CD14-positive monocyte (primary cell): ENCODE measurements at regions not wholly inside any gene's neighbourhood (a gene's known extent, or its start where the extent isn't known, plus 50 kb on each side); places are given as distances from the start of the nearest gene placed in this dataset.
A peak's percentile ranks its signal among the peaks of the same experiment; 100 is the strongest.

Source experiments
- DNase-seq, 3 donors: peaks; one replicate each; pipeline ENCODE4 v3.0.0-alpha.2; 2011 to 2022
- H2AFZ ChIP-seq: 2 replicates; pipeline ENCODE4 v1.6.0; 2012; ENCODE audit warnings: mild to moderate bottlenecking, low read depth, low read length, inconsistent platforms; ENCODE audit not compliant: insufficient read depth, poor library complexity, severe bottlenecking
- H3K27ac ChIP-seq, 2 donors: 1 replicate in 1 of 2; 2 replicates in 1 of 2; pipeline ENCODE4 v1.5.1; 2012 to 2013; ENCODE audit warnings: low read length in 2 of 2, control low read depth in 1 of 2, inconsistent platforms in 1 of 2, low read depth in 1 of 2, mild to moderate bottlenecking in 1 of 2
- H3K27me3 ChIP-seq, 2 donors: one replicate each; pipeline versions ENCODE4 v1.6.0 to v1.6.1; 2011 to 2013; ENCODE audit warnings: low read length in 2 of 2; ENCODE audit not compliant: control insufficient read depth in 2 of 2, insufficient read depth in 2 of 2
- H3K36me3 ChIP-seq, 2 donors: replicated peaks in 1 of 2; 1 replicate in 1 of 2; 2 replicates in 1 of 2; pipeline versions ENCODE4 v1.5.1 to v1.6.1; 2012 to 2013; ENCODE audit warnings: low read length in 2 of 2, control low read depth in 1 of 2, inconsistent platforms in 1 of 2, mild to moderate bottlenecking in 1 of 2; ENCODE audit not compliant: insufficient read depth in 2 of 2, control insufficient read depth in 1 of 2
- H3K4me1 ChIP-seq, 2 donors: 1 replicate in 1 of 2; 2 replicates in 1 of 2; pipeline versions ENCODE4 v1.5.1 to v1.6.1; 2012 to 2013; ENCODE audit warnings: low read length in 2 of 2, control low read depth in 1 of 2, inconsistent platforms in 1 of 2, mild to moderate bottlenecking in 1 of 2, moderate library complexity in 1 of 2; ENCODE audit not compliant: insufficient read depth in 2 of 2, control insufficient read depth in 1 of 2
- H3K4me2 ChIP-seq: replicated peaks from 2 replicates; pipeline ENCODE3; 2012; ENCODE audit warnings: low read length, moderate library complexity, mild to moderate bottlenecking; ENCODE audit not compliant: poor library complexity, severe bottlenecking; ENCODE audit errors: extremely low read depth
- H3K4me3 ChIP-seq, 3 experiments: fragments of 200-600 bp in 1 of 3; sonication (generic) in 1 of 3; replicated peaks in 1 of 3; 1 replicate in 2 of 3; 2 replicates in 1 of 3; pipeline ENCODE4 v1.5.1; 2011 to 2013; ENCODE audit warnings: low read length in 3 of 3, mild to moderate bottlenecking in 3 of 3, control low read depth in 2 of 3, low read depth in 2 of 3, inconsistent platforms in 1 of 3, moderate library complexity in 1 of 3
- H3K79me2 ChIP-seq: 2 replicates; pipeline ENCODE4 v1.6.0; 2012; ENCODE audit warnings: mild to moderate bottlenecking, control low read depth, inconsistent platforms, low read length, moderate library complexity; ENCODE audit not compliant: insufficient read depth
- H3K9ac ChIP-seq: 2 replicates; pipeline ENCODE4 v1.6.0; 2017; ENCODE audit warnings: low read length, mild to moderate bottlenecking; ENCODE audit not compliant: insufficient read depth, poor library complexity, severe bottlenecking
- H3K9me3 ChIP-seq, 2 donors: replicated peaks in 1 of 2; 1 replicate in 1 of 2; 2 replicates in 1 of 2; pipeline versions ENCODE4 v1.5.1 to v1.6.1; 2012 to 2013; ENCODE audit warnings: low read length in 2 of 2, control low read depth in 1 of 2; ENCODE audit not compliant: control insufficient read depth in 1 of 2, insufficient read depth in 1 of 2
- H4K20me1 ChIP-seq: 2 replicates; pipeline ENCODE4 v1.6.0; 2012; ENCODE audit warnings: mild to moderate bottlenecking, low read length, control low read depth, moderate library complexity; ENCODE audit not compliant: insufficient read depth
- H3K27ac Mint-ChIP-seq, 7 donors: one replicate each; pipeline ENCODE4 v1.8.0; 2020; ENCODE audit warnings: mild to moderate bottlenecking in 7 of 7, mixed read lengths in 7 of 7, moderate library complexity in 6 of 7, inconsistent platforms in 2 of 7
- H3K27me3 Mint-ChIP-seq, 3 donors: one replicate each; pipeline ENCODE4 v1.8.0; 2021 to 2022; ENCODE audit warnings: low read depth in 3 of 3, mild to moderate bottlenecking in 3 of 3, mixed read lengths in 3 of 3, moderate library complexity in 3 of 3, inconsistent platforms in 1 of 3
- H3K36me3 Mint-ChIP-seq, 2 donors: one replicate each; pipeline ENCODE4 v1.8.0; 2020; ENCODE audit warnings: mixed read lengths in 2 of 2, inconsistent platforms in 1 of 2, mild to moderate bottlenecking in 1 of 2
- H3K4me1 Mint-ChIP-seq: one replicate; pipeline ENCODE4 v1.8.0; 2020; ENCODE audit warnings: mild to moderate bottlenecking, mixed read lengths
- H3K4me3 Mint-ChIP-seq, 2 donors: one replicate each; pipeline ENCODE4 v1.8.0; 2020; ENCODE audit warnings: mild to moderate bottlenecking in 2 of 2, mixed read lengths in 2 of 2, moderate library complexity in 1 of 2
- H3K9me3 Mint-ChIP-seq, 7 donors: one replicate each; pipeline ENCODE4 v1.8.0; 2020 to 2022; ENCODE audit warnings: mixed read lengths in 7 of 7, mild to moderate bottlenecking in 6 of 7, moderate library complexity in 6 of 7, inconsistent platforms in 2 of 7
- WGBS: methylation state at CpG from one replicate; pipeline ENCODE4 v1.1.5; 2013; ENCODE audit warnings: missing lambda C conversion rate; ENCODE audit not compliant: insufficient coverage; 5-methylcytosine and 5-hydroxymethylcytosine counted together
- intact Hi-C, 2 donors: fragments of 100-400 bp; cut with micrococcal nuclease; formaldehyde crosslinking; loops; one replicate each; pipeline versions ENCODE4 v1.15.0 to v1.15.1; 2023
- TF ChIP-seq, protein P1 (sequence below): fragments of 200-600 bp; IDR thresholded peaks from one replicate; pipeline ENCODE4 v1.8.0; 2022; ENCODE audit warnings: antibody characterized with exemption, mild to moderate bottlenecking

GRCh38 chr16:73113336-73113735 is 65.4 kb upstream of the ZFHX3 start:
- Histone ChIP-seq H4K20me1 (no peaks in the 10 kb centered on the region), H3K9me3 (peaks cover 7 to 8% of the 10 kb centered on the region in 2 donors), H3K4me3 (no peak overlapping the region), H3K4me2 (no peak overlapping the region), H3K4me1 (peaks cover 22 to 24% of the 10 kb centered on the region in 2 donors), H2AFZ (no peak overlapping the region), H3K9ac (no peak overlapping the region), H3K27ac (peak overlapping the region in 1 of 2 donors; percentile 12), H3K79me2 (no peaks in the 10 kb centered on the region), H3K36me3 (no peaks in the 10 kb centered on the region), H3K27me3 (no peaks in the 10 kb centered on the region)
- H3K4me1 Mint-ChIP-seq = peaks cover 30% of the 10 kb centered on the region
- TF ChIP-seq, protein P1, sequence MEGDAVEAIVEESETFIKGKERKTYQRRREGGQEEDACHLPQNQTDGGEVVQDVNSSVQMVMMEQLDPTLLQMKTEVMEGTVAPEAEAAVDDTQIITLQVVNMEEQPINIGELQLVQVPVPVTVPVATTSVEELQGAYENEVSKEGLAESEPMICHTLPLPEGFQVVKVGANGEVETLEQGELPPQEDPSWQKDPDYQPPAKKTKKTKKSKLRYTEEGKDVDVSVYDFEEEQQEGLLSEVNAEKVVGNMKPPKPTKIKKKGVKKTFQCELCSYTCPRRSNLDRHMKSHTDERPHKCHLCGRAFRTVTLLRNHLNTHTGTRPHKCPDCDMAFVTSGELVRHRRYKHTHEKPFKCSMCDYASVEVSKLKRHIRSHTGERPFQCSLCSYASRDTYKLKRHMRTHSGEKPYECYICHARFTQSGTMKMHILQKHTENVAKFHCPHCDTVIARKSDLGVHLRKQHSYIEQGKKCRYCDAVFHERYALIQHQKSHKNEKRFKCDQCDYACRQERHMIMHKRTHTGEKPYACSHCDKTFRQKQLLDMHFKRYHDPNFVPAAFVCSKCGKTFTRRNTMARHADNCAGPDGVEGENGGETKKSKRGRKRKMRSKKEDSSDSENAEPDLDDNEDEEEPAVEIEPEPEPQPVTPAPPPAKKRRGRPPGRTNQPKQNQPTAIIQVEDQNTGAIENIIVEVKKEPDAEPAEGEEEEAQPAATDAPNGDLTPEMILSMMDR = no peak
- H3K36me3 Mint-ChIP-seq = peaks cover 2 to 3% of the 10 kb centered on the region in 2 donors
- no peak overlapping the region for H3K4me3 Mint-ChIP-seq
- DNase-seq = peak; percentile 39 to 64 (median 40)
- peaks cover 5 to 11% (median 9%) of the 10 kb centered on the region in 7 donors for H3K9me3 Mint-ChIP-seq
- WGBS = no CpG with 5 or more reads among the region's 6 CpGs
- intact Hi-C loops = loop anchor here in 1 of 2 donors (10.0 kb wide), 1 partner anchor 51 kb away; no protein-coding TSS in a partner anchor
- no peaks in the 10 kb centered on the region for H3K27me3 Mint-ChIP-seq
- peak overlapping the region in 4 of 7 donors; percentile 13 to 77 (median 66) for H3K27ac Mint-ChIP-seq

- WGBS = 86% methylated on average over 5 of the region's 10 CpGs
- H3K27me3 Mint-ChIP-seq = peaks cover 0 to 2% (median 0%) of the 10 kb centered on the region in 3 donors
These were observed 60.5 kb upstream of the ZFHX3 start for GRCh38 chr16:73108195-73108963.

More at GRCh38 chr16:73108195-73108963, 60.5 kb upstream of the ZFHX3 start:
- Histone ChIP-seq H3K79me2 (no peaks in the 10 kb centered on the region), H3K4me3 (no peak overlapping the region), H3K36me3 (no peaks in the 10 kb centered on the region), H3K27me3 (no peaks in the 10 kb centered on the region), H3K9me3 (no peaks in the 10 kb centered on the region), H4K20me1 (no peaks in the 10 kb centered on the region), H3K4me2 (no peak overlapping the region), H3K27ac (no peak overlapping the region), H3K4me1 (peaks cover 21 to 22% of the 10 kb centered on the region in 2 donors), H3K9ac (no peak overlapping the region), H2AFZ (no peak overlapping the region)
- no peak for DNase-seq
- H3K4me3 Mint-ChIP-seq = no peak overlapping the region
- H3K4me1 Mint-ChIP-seq = peaks cover 19% of the 10 kb centered on the region
- H3K9me3 Mint-ChIP-seq = no peaks in the 10 kb centered on the region
- peak overlapping the region in 2 of 7 donors; percentile 51 to 76 for H3K27ac Mint-ChIP-seq
- peaks cover 0 to under 1% of the 10 kb centered on the region in 2 donors for H3K36me3 Mint-ChIP-seq
- intact Hi-C loops = no loop called here
- TF ChIP-seq, protein P1 = no peak
